ENCODE measurements at regions not wholly inside any gene's neighbourhood (a gene's known extent, or its start where the extent isn't known, plus 50 kb on each side); places are given as distances from the start of the nearest gene placed in this dataset.

- TF ChIP-seq CTCF (IDR thresholded peaks at IDR 0.05) (no peak), POLR2AphosphoS5 (IDR thresholded peaks at IDR 0.05) (no peak), POLR2A (IDR thresholded peaks at IDR 0.05) (no peak), EP300 (IDR thresholded peaks at IDR 0.05) (no peak)
Measured at GRCh38 chr3:197368821-197369220, 70.4 kb upstream of the DLG1 start.
